Spleen (tissue), 11 donors: ENCODE measurements at regions not wholly inside any gene's neighbourhood (a gene's known extent, or its start where the extent isn't known, plus 50 kb on each side); places are given as distances from the start of the nearest gene placed in this dataset.

ENCODE experiments used
- DNase-seq: peaks from one replicate; pipeline ENCODE4 v3.0.0-alpha.2; 2020
- H3K27ac ChIP-seq, 8 donors: fragments of 200-600 bp; sonication (generic) in 7 of 8; 1 replicate in 4 of 8; 2 replicates in 4 of 8; pipeline versions ENCODE4 v1.5.0 to v1.8.0; 2016 to 2021; ENCODE audit warnings: inconsistent platforms in 4 of 8, mild to moderate bottlenecking in 4 of 8, moderate library complexity in 1 of 8
- H3K27me3 ChIP-seq, 7 donors: fragments of 200-600 bp; sonication (generic) in 6 of 7; replicated peaks in 1 of 7; 1 replicate in 4 of 7; 2 replicates in 3 of 7; pipeline versions ENCODE4 v1.5.0 to v1.8.0; 2016 to 2021; ENCODE audit warnings: inconsistent platforms in 3 of 7, mild to moderate bottlenecking in 1 of 7
- H3K36me3 ChIP-seq, 6 donors: fragments of 200-600 bp; sonication (generic) in 5 of 6; 1 replicate in 4 of 6; 2 replicates in 2 of 6; pipeline versions ENCODE4 v1.5.0 to v1.8.0; 2016 to 2021; ENCODE audit warnings: inconsistent platforms in 2 of 6
- H3K4me1 ChIP-seq, 6 donors: fragments of 200-600 bp; sonication (generic) in 5 of 6; 1 replicate in 3 of 6; 2 replicates in 3 of 6; pipeline versions ENCODE4 v1.5.0 to v1.8.0; 2016 to 2021; ENCODE audit warnings: inconsistent platforms in 3 of 6
- H3K4me3 ChIP-seq, 8 donors: fragments of 200-600 bp; sonication (generic) in 7 of 8; 1 replicate in 4 of 8; 2 replicates in 4 of 8; pipeline versions ENCODE4 v1.5.0 to v1.8.0; 2016 to 2021; ENCODE audit warnings: inconsistent platforms in 4 of 8, mild to moderate bottlenecking in 4 of 8, moderate library complexity in 2 of 8
- H3K9me3 ChIP-seq, 8 donors: fragments of 200-600 bp; sonication (generic) in 7 of 8; 1 replicate in 4 of 8; 2 replicates in 4 of 8; pipeline versions ENCODE4 v1.5.0 to v1.8.0; 2016 to 2021; ENCODE audit warnings: inconsistent platforms in 4 of 8
- POLR2A ChIP-seq, 3 donors: fragments of 450-650 bp; IDR thresholded peaks; one replicate each; pipeline ENCODE4 v1.5.1; 2017; ENCODE audit warnings: antibody characterized with exemption in 3 of 3, mild to moderate bottlenecking in 1 of 3
- POLR2AphosphoS5 ChIP-seq, 3 donors: sonication (generic); formaldehyde crosslinking; IDR thresholded peaks; one replicate each; pipeline ENCODE4 v1.5.1; 2017; ENCODE audit warnings: antibody characterized with exemption in 3 of 3
- WGBS, 5 donors: extraction: QIAGEN DNeasy Blood & Tissue Kit in 3 of 5; methylation state at CpG; one replicate each; pipeline versions ENCODE4 v1.1.5 to v1.1.7; 2013 to 2018; 5-methylcytosine and 5-hydroxymethylcytosine counted together
- intact Hi-C: fragments of 100-400 bp; cut with DNase I; formaldehyde crosslinking; loops from one replicate; pipeline ENCODE4 v1.15.0; 2023; ENCODE audit warnings: low total_unique reads
- TF ChIP-seq, protein P1 (sequence below), 11 experiments: fragments of 200-600 bp in 7 of 11; fragments of 450-650 bp in 4 of 11; sonication (generic) in 4 of 11; IDR thresholded peaks in 8 of 11; conservative IDR thresholded peaks in 3 of 11; 1 replicate in 7 of 11; 2 replicates in 4 of 11; pipeline versions ENCODE4 v1.4.0 to v1.8.0; 2016 to 2021; ENCODE audit warnings: antibody characterized with exemption in 11 of 11, inconsistent platforms in 4 of 11, mild to moderate bottlenecking in 1 of 11
- donor health status: healthy with polysubstance abuse.
- donor health status: DM: no; HTN: no; CAD: no; lungs with moderate emphysema.
- donor health status: DM: no; HTN: no; CAD: no.
- donor health status: Bipolar disorder and iron deficiency.
- donor health status: healthy.
- donor health status: DM: no; HTN: no; CAD: no.
- donor health status: DM: yes; HTN: yes; CAD: no.

DNA sequence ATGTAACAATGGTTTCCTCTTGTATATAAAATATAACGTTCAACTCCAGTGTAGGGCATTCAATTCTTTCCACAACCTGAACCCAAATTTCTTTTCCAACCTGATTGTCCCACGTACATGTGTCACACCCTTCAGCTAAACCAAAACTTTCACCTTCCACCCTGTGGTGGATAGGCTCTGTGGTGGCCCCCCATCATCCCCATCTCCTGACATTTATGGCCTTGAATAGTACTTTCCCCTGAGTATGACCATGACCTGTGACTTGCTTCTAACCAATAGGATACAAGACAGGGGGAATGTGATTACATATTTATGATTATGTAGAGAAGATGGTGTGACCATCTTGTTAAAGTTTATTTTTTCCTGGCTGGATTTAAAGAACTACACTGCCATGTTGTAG lies 377.0 kb downstream of the PTPRC start:
- Histone ChIP-seq H3K9me3 (no peaks in the 10 kb centered on the region), H3K4me3 (no peak overlapping the region), H3K27ac (no peak overlapping the region), H3K36me3 (no peaks in the 10 kb centered on the region), H3K27me3 (no peaks in the 10 kb centered on the region), H3K4me1 (peaks cover 0 to 6% (median 0%) of the 10 kb centered on the region in 6 donors)
- no peak for DNase-seq
- 89 to 96% (median 92%) methylated on average over 2 of the region's 2 CpGs for WGBS, 5 donors
- TF ChIP-seq, protein P1, sequence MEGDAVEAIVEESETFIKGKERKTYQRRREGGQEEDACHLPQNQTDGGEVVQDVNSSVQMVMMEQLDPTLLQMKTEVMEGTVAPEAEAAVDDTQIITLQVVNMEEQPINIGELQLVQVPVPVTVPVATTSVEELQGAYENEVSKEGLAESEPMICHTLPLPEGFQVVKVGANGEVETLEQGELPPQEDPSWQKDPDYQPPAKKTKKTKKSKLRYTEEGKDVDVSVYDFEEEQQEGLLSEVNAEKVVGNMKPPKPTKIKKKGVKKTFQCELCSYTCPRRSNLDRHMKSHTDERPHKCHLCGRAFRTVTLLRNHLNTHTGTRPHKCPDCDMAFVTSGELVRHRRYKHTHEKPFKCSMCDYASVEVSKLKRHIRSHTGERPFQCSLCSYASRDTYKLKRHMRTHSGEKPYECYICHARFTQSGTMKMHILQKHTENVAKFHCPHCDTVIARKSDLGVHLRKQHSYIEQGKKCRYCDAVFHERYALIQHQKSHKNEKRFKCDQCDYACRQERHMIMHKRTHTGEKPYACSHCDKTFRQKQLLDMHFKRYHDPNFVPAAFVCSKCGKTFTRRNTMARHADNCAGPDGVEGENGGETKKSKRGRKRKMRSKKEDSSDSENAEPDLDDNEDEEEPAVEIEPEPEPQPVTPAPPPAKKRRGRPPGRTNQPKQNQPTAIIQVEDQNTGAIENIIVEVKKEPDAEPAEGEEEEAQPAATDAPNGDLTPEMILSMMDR (IDR thresholded peaks at IDR 0.05 in 8 of 11, conservative IDR thresholded peaks at IDR 0.05 in 3 of 11) = no peak
- TF ChIP-seq POLR2A (IDR thresholded peaks at IDR 0.05) = no peak
- no peak for TF ChIP-seq POLR2AphosphoS5 (IDR thresholded peaks at IDR 0.05)
- intact Hi-C loops = no loop called here

DNA sequence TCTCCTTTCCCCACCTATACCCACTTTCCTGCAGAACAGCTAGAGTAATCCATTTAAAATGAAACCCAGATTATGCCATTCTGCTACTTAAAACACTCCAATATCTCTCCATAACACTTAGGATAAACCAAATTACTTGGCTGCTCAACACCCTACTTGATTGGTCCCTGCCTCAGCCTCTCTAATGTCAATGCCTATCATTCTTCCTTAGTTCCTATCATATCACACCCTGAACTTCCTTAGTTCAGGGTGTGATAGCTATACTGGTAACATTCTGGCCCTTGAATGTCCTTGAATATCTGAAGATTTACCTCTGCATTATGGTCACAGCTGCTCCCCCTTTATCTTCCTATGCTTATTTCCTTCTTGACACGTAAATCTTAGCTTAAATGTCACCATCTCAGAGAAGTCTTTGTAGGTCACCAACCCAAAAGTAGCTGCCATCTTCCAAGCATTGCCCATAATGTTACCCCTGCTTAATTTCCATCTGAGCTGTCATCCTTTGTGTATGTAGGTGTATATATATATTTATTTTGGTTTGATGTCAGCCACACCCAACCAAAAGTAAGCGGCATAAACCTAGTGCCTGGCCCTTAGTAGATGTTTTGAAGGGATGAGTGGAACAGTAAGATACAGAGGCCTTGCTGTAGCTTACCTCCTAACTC lies 379.8 kb downstream of the PTPRC start:
- H3K27me3 ChIP-seq = no peaks in the 10 kb centered on the region
- H3K4me3 ChIP-seq = no peak overlapping the region
- WGBS, 5 donors = 86 to 94% (median 90%) methylated on average over 2 of the region's 2 CpGs
- H3K9me3 ChIP-seq = no peaks in the 10 kb centered on the region
- TF ChIP-seq, protein P1 (IDR thresholded peaks at IDR 0.05 in 8 of 11, conservative IDR thresholded peaks at IDR 0.05 in 3 of 11) = no peak
- TF ChIP-seq POLR2AphosphoS5 (IDR thresholded peaks at IDR 0.05) = no peak
- no peak for TF ChIP-seq POLR2A (IDR thresholded peaks at IDR 0.05)
- peaks cover 0 to 8% (median 0%) of the 10 kb centered on the region in 6 donors for H3K4me1 ChIP-seq
- DNase-seq = no peak
- no peaks in the 10 kb centered on the region for H3K36me3 ChIP-seq
- intact Hi-C loops = no loop called here
- no peak overlapping the region for H3K27ac ChIP-seq

DNA sequence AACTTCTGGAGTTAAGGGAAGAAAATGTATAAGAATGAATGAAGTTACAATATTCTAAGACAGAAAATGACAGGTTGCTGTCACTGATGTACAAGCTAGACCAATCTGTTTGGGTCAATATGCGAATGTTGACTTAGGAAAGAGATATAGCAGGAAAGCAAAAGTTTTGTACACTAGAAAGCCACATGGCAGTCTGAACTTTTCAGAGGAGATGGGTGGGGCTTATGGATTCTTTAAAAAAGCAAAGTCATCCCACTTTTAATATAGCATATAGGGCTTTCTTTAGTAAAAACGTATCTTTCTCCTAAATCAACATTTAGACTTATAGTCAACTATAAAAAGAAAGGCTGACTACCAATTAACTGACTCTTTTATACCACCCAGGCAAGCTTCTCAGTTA lies 381.2 kb downstream of the PTPRC start:
- H3K4me3 ChIP-seq = no peak overlapping the region
- no peaks in the 10 kb centered on the region for H3K36me3 ChIP-seq
- H3K27me3 ChIP-seq = no peaks in the 10 kb centered on the region
- TF ChIP-seq POLR2AphosphoS5 (IDR thresholded peaks at IDR 0.05) = no peak
- TF ChIP-seq, protein P1 (IDR thresholded peaks at IDR 0.05 in 8 of 11, conservative IDR thresholded peaks at IDR 0.05 in 3 of 11) = no peak
- TF ChIP-seq POLR2A (IDR thresholded peaks at IDR 0.05) = no peak
- peaks cover 0 to 8% (median 0%) of the 10 kb centered on the region in 6 donors for H3K4me1 ChIP-seq
- no peak overlapping the region for H3K27ac ChIP-seq
- intact Hi-C loops = no loop called here
- no peaks in the 10 kb centered on the region for H3K9me3 ChIP-seq
- no peak for DNase-seq
- WGBS, 5 donors = 67 to 82% (median 75%) methylated on average over 2 of the region's 2 CpGs

DNA sequence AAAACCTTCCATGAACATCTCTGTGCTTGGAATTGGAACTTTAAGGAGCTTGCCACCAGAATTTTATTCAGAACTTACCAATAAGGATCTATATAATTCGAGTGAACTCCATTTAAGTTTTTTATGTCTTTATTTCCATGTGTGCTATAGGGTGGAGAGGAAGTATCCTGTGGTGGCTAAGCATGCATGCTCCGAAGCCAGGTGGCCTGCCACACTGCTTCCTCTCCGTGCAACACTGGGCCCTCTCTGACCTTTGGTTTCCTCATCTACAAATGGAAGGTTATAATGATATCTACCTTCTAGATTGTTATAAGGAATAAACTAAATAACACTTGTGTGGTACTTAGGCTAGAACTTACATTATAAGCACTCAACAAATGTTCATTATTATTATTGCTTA lies 382.1 kb downstream of the PTPRC start:
- intact Hi-C loops = no loop called here
- Histone ChIP-seq H3K27ac (no peak overlapping the region), H3K36me3 (no peaks in the 10 kb centered on the region), H3K4me1 (peaks cover 0 to 8% (median 0%) of the 10 kb centered on the region in 6 donors), H3K4me3 (no peak overlapping the region), H3K9me3 (no peaks in the 10 kb centered on the region), H3K27me3 (no peaks in the 10 kb centered on the region)
- DNase-seq = peak; percentile 75
- TF ChIP-seq, protein P1 (IDR thresholded peaks at IDR 0.05 in 8 of 11, conservative IDR thresholded peaks at IDR 0.05 in 3 of 11) = no peak
- no peak for TF ChIP-seq POLR2AphosphoS5 (IDR thresholded peaks at IDR 0.05)
- no peak for TF ChIP-seq POLR2A (IDR thresholded peaks at IDR 0.05)
- WGBS, 5 donors = 28 to 39% (median 35%) methylated on average over 3 of the region's 3 CpGs
